Stimulated activated CD8-positive, alpha-beta memory T cell treated with anti-CD3 and anti-CD28 coated beads, Interleukin-15, amount 100 ng/mL, for 48 hours (primary cell): ENCODE measurements at regions not wholly inside any gene's neighbourhood (a gene's known extent, or its start where the extent isn't known, plus 50 kb on each side); places are given as distances from the start of the nearest gene placed in this dataset.

Experiments
- DNase-seq, 2 donors: peaks; one replicate each; pipeline ENCODE4 v3.0.0-alpha.2; 2020; ENCODE audit warnings: low read depth in 2 of 2

- no peak for DNase-seq
Observed at GRCh38 chr11:128330203-128330602, 257.2 kb downstream of the ETS1 start.

- DNase-seq: no peak
Observed at GRCh38 chr11:128328955-128329551, 258.3 kb downstream of the ETS1 start.

GRCh38 chr11:128327274-128327673 is 260.1 kb downstream of the ETS1 start:
- no peak for DNase-seq

- no peak for DNase-seq
Observed at GRCh38 chr11:128326791-128327190, 260.6 kb downstream of the ETS1 start.

- DNase-seq: peak; percentile 78 to 80
Observed at GRCh38 chr11:128324531-128325141, 262.7 kb downstream of the ETS1 start.

GRCh38 chr11:128324051-128324481 is 263.3 kb downstream of the ETS1 start:
- peak; percentile 67 to 73 for DNase-seq

- DNase-seq: no peak
Observed at GRCh38 chr11:128323381-128323780, 264.0 kb downstream of the ETS1 start.

GRCh38 chr11:128318856-128319474 is 268.4 kb downstream of the ETS1 start:
- DNase-seq: peak; percentile 77 to 79

- no peak for DNase-seq
Observed at GRCh38 chr11:128316541-128317227, 270.7 kb downstream of the ETS1 start.

GRCh38 chr11:128315933-128316332 is 271.4 kb downstream of the ETS1 start:
- DNase-seq: no peak

GRCh38 chr11:128313931-128314330 is 273.4 kb downstream of the ETS1 start:
- DNase-seq: no peak

- no peak for DNase-seq
Observed at GRCh38 chr11:128311742-128312719, 275.3 kb downstream of the ETS1 start.

- no peak for DNase-seq
Observed at GRCh38 chr11:128310676-128311445, 276.5 kb downstream of the ETS1 start.

GRCh38 chr11:128310005-128310404 is 277.4 kb downstream of the ETS1 start:
- DNase-seq: no peak

- no peak for DNase-seq
Observed at GRCh38 chr11:128308794-128309193, 278.6 kb downstream of the ETS1 start.

GRCh38 chr11:128305588-128305987 is 281.8 kb downstream of the ETS1 start:
- no peak for DNase-seq

GRCh38 chr11:128304666-128305485 is 282.5 kb downstream of the ETS1 start:
- DNase-seq: no peak

- DNase-seq: no peak
Observed at GRCh38 chr11:128304116-128304515, 283.2 kb downstream of the ETS1 start.

- DNase-seq: no peak
Observed at GRCh38 chr11:128303383-128303782, 284.0 kb downstream of the ETS1 start.
